HL-60 (cell line): ENCODE measurements at regions not wholly inside any gene's neighbourhood (a gene's known extent, or its start where the extent isn't known, plus 50 kb on each side); places are given as distances from the start of the nearest gene placed in this dataset.

Experiments
- CTCF ChIP-seq: IDR thresholded peaks from one replicate; pipeline ENCODE4 v1.5.1; 2011; ENCODE audit warnings: low read length, control low read depth, inconsistent platforms; ENCODE audit not compliant: insufficient read depth
- GABPA ChIP-seq: IDR thresholded peaks from 2 replicates; pipeline ENCODE4 v1.6.1; 2012; ENCODE audit warnings: low read depth
- POLR2AphosphoS5 ChIP-seq: IDR thresholded peaks from 2 replicates; pipeline ENCODE4 v1.6.1; 2012; ENCODE audit warnings: low read depth
- REST ChIP-seq: IDR thresholded peaks from 2 replicates; pipeline ENCODE4 v1.6.1; 2012; ENCODE audit warnings: low read depth; ENCODE audit not compliant: insufficient replicate concordance
- SPI1 ChIP-seq: IDR thresholded peaks from 2 replicates; pipeline ENCODE4 v1.6.1; 2012; ENCODE audit warnings: low read depth, mild to moderate bottlenecking, borderline replicate concordance

GRCh38 chr2:76128622-76129021 is 417.9 kb upstream of the GCFC2 start:
- no peak for TF ChIP-seq CTCF
- TF ChIP-seq POLR2AphosphoS5, result no peak
- no peak for TF ChIP-seq REST
- no peak for TF ChIP-seq SPI1
- no peak for TF ChIP-seq GABPA
